Neuron (in vitro differentiated cells): ENCODE measurements at regions not wholly inside any gene's neighbourhood (a gene's known extent, or its start where the extent isn't known, plus 50 kb on each side); places are given as distances from the start of the nearest gene placed in this dataset.

Experiments used
- H2AFZ ChIP-seq: one replicate; pipeline ENCODE4 v1.6.1; 2013; ENCODE audit warnings: low read depth, mild to moderate bottlenecking, inconsistent platforms, low read length, moderate library complexity
- H3K27me3 ChIP-seq: one replicate; pipeline ENCODE4 v1.6.1; 2013; ENCODE audit warnings: low read length; ENCODE audit not compliant: insufficient read depth
- H3K36me3 ChIP-seq: one replicate; pipeline ENCODE4 v1.6.1; 2013; ENCODE audit warnings: low read length; ENCODE audit not compliant: insufficient read depth
- H3K4me1 ChIP-seq: one replicate; pipeline ENCODE4 v1.6.1; 2013; ENCODE audit warnings: low read length; ENCODE audit not compliant: insufficient read depth
- H3K4me3 ChIP-seq: 2 replicates; pipeline ENCODE4 v1.5.1; 2013; ENCODE audit warnings: mild to moderate bottlenecking, low read length, moderate library complexity
- H3K9me3 ChIP-seq: one replicate; pipeline ENCODE4 v1.6.1; 2013; ENCODE audit warnings: low read length

DNA sequence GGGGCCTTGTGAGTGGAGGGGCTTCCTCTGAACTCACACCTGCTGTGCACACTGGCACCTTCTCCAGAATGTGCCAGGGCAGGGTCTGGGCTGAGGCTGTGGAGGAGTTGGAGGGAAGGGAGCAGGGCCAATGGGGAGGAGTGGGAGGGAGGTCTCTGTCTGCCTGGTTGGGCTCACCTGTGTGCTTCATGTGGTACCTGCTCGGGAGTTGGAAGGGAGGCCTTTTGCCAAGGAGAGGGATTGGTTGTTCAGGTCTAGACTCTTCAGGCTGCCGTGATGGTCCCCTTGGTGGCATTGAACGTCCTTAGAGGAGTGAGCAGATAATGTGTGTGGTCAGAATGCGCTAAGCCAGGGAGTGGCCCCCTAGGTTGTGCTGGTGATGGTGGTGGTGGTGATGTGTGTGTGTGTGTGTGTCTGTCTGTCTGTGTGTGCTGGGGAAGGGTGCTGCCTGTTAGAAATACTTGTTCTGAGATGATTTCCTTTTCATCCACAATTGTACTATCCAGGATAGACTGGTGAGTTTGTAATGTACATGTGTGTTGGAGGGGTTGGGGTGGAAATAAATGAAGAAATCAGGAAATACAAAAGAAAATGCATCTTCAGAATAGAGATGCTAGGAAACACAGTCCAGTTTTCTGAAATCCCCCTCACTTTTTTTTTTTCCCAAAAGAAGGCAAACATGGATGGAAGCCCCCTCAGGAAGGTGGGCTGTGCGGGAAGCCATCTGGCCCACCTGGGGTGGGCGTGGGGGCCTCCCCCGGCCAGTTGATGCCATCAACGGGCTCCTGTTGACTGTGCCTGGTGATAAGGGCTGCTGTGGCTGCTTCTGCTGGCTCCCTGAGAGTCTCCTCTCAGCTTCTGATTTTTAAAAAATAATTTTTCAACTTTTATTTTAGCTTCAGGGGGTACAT lies 140.5 kb upstream of the ZNF536 start:
- Histone ChIP-seq H3K36me3 (peaks cover 3% of the 10 kb centered on the region), H3K9me3 (no peaks in the 10 kb centered on the region), H3K4me1 (peaks cover 60% of the 10 kb centered on the region), H3K4me3 (no peak overlapping the region), H3K27me3 (no peaks in the 10 kb centered on the region), H2AFZ (no peak overlapping the region)

GRCh38 chr19:30233375-30233774 lies 138.8 kb upstream of the ZNF536 start:
- no peak overlapping the region for H2AFZ ChIP-seq
- H3K9me3 ChIP-seq: no peaks in the 10 kb centered on the region
- H3K36me3 ChIP-seq: peaks cover 11% of the 10 kb centered on the region
- H3K4me3 ChIP-seq: no peak overlapping the region
- H3K4me1 ChIP-seq: peaks cover 68% of the 10 kb centered on the region
- no peaks in the 10 kb centered on the region for H3K27me3 ChIP-seq

DNA sequence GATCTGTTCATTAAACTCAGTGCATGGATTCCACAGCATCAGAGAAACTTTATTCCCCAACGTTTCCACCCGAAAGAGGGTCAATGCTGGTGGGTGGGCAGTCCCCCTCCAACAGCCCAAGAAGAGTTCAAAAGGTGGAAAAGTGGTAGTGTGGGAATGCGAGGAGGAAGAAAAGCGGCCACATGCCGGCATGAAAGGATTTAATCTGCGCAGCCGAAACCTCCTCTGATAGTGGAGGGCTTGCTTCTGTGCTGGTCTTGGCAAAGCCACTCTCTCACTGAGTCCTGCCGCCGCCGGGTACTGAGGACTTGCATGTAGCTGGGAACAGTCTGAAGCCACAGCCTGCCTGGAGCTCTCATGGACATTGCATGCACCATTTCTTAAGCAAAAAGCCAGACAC lies 136.2 kb upstream of the ZNF536 start:
- Histone ChIP-seq H3K36me3 (peaks cover 23% of the 10 kb centered on the region), H2AFZ (no peak overlapping the region), H3K4me3 (peak overlapping the region; percentile 16), H3K9me3 (peaks cover 4% of the 10 kb centered on the region), H3K27me3 (no peaks in the 10 kb centered on the region), H3K4me1 (peaks cover 55% of the 10 kb centered on the region)

- peaks cover 48% of the 10 kb centered on the region for H3K4me1 ChIP-seq
- H3K4me3 ChIP-seq: no peak overlapping the region
- H3K36me3 ChIP-seq: peaks cover 23% of the 10 kb centered on the region
- no peaks in the 10 kb centered on the region for H3K27me3 ChIP-seq
- peaks cover 4% of the 10 kb centered on the region for H3K9me3 ChIP-seq
- H2AFZ ChIP-seq: no peak overlapping the region
These were observed 135.6 kb upstream of the ZNF536 start for GRCh38 chr19:30236587-30236986.

GRCh38 chr19:30237140-30237539 lies 135.0 kb upstream of the ZNF536 start:
- Histone ChIP-seq H3K4me3 (no peak overlapping the region), H3K36me3 (peaks cover 23% of the 10 kb centered on the region), H3K4me1 (peaks cover 43% of the 10 kb centered on the region), H3K27me3 (no peaks in the 10 kb centered on the region), H2AFZ (no peak overlapping the region), H3K9me3 (peaks cover 4% of the 10 kb centered on the region)

DNA sequence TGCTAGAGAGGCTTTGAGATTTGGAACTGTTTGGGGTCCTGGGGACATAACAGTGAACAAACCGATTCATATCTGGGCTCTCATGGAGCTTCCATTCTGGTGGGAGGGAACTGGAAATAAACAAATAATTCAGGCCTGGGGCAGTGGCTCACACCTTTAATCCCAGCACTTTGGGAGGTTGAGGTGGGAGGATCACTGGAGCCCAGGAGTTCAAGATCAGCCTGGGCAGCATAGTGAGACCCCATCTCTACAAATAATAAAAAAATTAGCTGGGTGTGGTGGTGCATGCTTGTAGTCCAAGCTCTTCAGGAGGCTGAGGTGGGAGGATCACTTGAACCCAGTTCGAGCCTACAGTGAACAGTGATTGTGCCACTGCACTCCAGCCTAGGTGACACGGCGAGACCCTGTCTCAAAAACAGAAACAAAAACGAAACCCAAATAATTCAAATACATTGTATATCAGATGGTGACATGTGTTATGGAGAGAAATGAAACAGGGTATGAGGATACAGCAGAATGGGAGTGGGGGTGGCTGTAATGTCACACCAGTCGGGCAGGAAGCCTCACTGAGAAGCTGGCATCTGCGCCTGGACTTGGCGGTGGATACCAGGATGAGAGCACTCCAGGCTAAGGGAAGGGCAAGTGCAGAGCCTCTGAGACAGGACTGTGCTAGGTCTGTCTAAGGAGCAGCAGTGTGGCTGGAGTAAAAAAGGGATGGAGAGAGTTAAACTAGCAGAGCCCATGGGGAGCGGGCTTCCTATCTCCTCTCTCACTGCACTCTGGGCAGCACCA lies 131.1 kb upstream of the ZNF536 start:
- Histone ChIP-seq H3K27me3 (no peaks in the 10 kb centered on the region), H3K36me3 (peaks cover 34% of the 10 kb centered on the region), H3K4me3 (no peak overlapping the region), H2AFZ (no peak overlapping the region), H3K4me1 (peaks cover 27% of the 10 kb centered on the region), H3K9me3 (peaks cover 6% of the 10 kb centered on the region)

DNA sequence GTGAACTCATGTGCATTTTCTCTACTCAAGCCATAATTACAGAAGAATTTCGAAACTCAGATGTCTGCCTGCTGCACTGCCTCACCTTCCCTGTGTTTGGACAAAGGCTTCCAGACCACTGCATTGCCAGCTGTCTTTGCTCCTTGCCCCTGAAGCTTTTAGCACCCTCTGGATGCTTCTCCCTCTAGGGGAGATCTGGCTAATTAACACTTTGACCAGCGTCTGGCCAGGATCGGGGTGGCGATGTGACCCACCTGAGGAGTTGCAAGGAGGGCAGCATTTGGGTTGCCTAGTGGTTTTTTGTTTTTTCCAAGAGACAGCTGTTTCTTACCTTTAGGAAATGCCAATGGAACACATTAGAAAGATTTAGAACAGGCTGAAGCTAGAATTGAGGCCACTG lies 127.7 kb upstream of the ZNF536 start:
- H3K4me1 ChIP-seq: peaks cover 13% of the 10 kb centered on the region
- no peak overlapping the region for H2AFZ ChIP-seq
- no peaks in the 10 kb centered on the region for H3K27me3 ChIP-seq
- H3K36me3 ChIP-seq: peaks cover 24% of the 10 kb centered on the region
- peaks cover 4% of the 10 kb centered on the region for H3K9me3 ChIP-seq
- no peak overlapping the region for H3K4me3 ChIP-seq

GRCh38 chr19:30245401-30246039 lies 126.7 kb upstream of the ZNF536 start:
- H3K36me3 ChIP-seq: peaks cover 20% of the 10 kb centered on the region
- H3K27me3 ChIP-seq: no peaks in the 10 kb centered on the region
- H3K9me3 ChIP-seq: peaks cover 3% of the 10 kb centered on the region
- H3K4me3 ChIP-seq: no peak overlapping the region
- H3K4me1 ChIP-seq: peaks cover 13% of the 10 kb centered on the region
- H2AFZ ChIP-seq: no peak overlapping the region

- peaks cover 2% of the 10 kb centered on the region for H3K9me3 ChIP-seq
- H3K4me3 ChIP-seq: no peak overlapping the region
- H3K4me1 ChIP-seq: peaks cover 22% of the 10 kb centered on the region
- H3K36me3 ChIP-seq: peaks cover 14% of the 10 kb centered on the region
- no peak overlapping the region for H2AFZ ChIP-seq
- no peaks in the 10 kb centered on the region for H3K27me3 ChIP-seq
These were observed 122.3 kb upstream of the ZNF536 start for GRCh38 chr19:30249911-30250310.

DNA sequence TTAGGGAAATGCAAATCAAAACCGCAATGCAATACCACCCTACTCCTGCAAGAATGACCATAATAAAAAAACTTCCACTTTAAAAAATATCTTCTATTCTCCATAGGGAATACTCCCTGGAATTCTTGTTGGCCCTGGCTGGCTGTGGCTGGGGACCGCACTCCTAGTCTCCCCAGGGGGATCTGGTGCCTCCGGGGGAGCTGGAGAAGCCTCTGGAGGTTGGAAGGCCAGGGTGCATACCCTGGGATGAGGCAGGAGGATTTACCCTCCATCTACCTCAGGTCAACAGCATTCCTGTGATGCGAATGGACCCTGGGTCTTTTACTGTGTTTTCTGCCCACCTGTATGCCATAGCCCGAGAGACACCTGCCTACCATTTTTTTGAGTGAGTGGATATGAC lies 120.0 kb upstream of the ZNF536 start:
- Histone ChIP-seq H3K9me3 (no peaks in the 10 kb centered on the region), H3K4me1 (peaks cover 34% of the 10 kb centered on the region), H2AFZ (no peak overlapping the region), H3K36me3 (peaks cover 2% of the 10 kb centered on the region), H3K4me3 (no peak overlapping the region), H3K27me3 (no peaks in the 10 kb centered on the region)

DNA sequence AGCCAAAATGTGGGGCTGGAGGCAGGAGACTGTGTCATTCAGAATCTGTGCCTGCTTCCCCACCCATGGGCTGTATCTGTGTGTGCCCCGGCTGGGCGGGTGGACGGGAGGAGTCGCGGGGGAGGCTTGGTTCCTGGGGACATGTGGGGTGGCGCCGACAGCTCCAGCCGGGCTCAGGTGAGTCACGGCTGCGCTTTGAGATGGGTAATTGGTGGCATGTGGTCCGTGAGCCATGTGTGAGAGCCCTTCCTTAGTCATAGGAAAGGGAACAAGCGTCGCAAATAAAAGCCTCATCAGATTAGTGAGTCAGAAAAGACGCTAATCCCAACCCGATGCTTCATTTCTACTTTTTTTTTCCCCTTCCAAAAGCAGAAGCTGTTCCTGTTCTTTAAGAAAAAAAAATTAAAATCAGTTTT lies 118.6 kb upstream of the ZNF536 start:
- Histone ChIP-seq H3K4me1 (peaks cover 38% of the 10 kb centered on the region), H2AFZ (no peak overlapping the region), H3K9me3 (no peaks in the 10 kb centered on the region), H3K4me3 (no peak overlapping the region), H3K27me3 (no peaks in the 10 kb centered on the region), H3K36me3 (peaks cover 10% of the 10 kb centered on the region)

DNA sequence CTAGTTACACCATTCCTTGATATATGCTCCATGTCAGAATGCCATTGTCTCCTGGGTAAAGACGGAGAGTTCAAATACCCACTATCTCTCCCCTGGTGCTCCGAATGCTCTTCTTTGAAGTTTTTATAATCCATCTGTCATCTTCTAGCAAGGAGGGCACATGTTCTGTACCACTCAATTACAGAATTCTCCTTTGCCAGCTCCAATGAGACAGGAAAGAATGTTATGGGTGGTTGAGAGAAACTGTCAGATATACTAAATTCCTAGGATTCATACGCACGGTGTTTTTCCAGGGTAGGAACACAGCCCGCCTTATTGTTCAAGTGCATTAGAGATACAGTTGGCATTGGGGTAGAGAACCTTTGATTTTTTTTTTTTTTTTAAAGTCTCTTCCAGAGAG lies 118.0 kb upstream of the ZNF536 start:
- Histone ChIP-seq H3K9me3 (no peaks in the 10 kb centered on the region), H2AFZ (no peak overlapping the region), H3K36me3 (peaks cover 10% of the 10 kb centered on the region), H3K4me1 (peaks cover 38% of the 10 kb centered on the region), H3K4me3 (no peak overlapping the region), H3K27me3 (no peaks in the 10 kb centered on the region)

DNA sequence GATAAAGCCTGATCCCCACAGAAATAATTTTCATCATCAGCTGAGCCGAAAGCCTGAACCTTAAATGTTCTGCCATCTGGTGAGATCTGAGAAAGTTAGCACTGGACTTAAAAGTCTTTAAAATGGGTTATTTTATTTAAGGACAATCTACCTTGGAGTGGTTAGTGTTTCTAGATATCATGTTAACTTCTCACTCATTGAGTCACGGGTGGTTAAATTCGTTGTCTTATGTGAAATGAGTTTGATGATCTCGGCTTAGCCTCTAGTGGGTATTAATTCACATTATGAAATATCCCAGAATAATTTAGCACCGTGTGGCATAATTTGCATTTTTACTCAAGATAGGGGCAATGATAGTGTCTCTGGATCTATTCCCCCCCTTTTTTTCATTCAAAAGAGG lies 117.4 kb upstream of the ZNF536 start:
- Histone ChIP-seq H3K27me3 (no peaks in the 10 kb centered on the region), H3K4me1 (peaks cover 38% of the 10 kb centered on the region), H2AFZ (no peak overlapping the region), H3K9me3 (no peaks in the 10 kb centered on the region), H3K4me3 (no peak overlapping the region), H3K36me3 (peaks cover 10% of the 10 kb centered on the region)
